Thoracic aorta (tissue), 2 donors: ENCODE measurements at regions not wholly inside any gene's neighbourhood (a gene's known extent, or its start where the extent isn't known, plus 50 kb on each side); places are given as distances from the start of the nearest gene placed in this dataset.

Experiments
- ATAC-seq: fragments of 150-250 bp; one replicate; pipeline ENCODE4 v1.8.0; 2017; ENCODE audit warnings: low read depth; ENCODE audit not compliant: insufficient number of reproducible peaks, low FRiP score
- DNase-seq: peaks from one replicate; pipeline ENCODE4 v3.0.0-alpha.2; 2020; ENCODE audit warnings: low spot score
- H3K27ac ChIP-seq, 2 donors: fragments of 200-600 bp; sonication (generic); 1 replicate in 1 of 2; 2 replicates in 1 of 2; pipeline ENCODE4 v1.5.1; 2016; ENCODE audit warnings: mild to moderate bottlenecking in 2 of 2, moderate library complexity in 2 of 2
- H3K27me3 ChIP-seq: fragments of 200-600 bp; sonication (generic); replicated peaks from 2 replicates; pipeline ENCODE4 v1.6.0; 2016; ENCODE audit warnings: mild to moderate bottlenecking; ENCODE audit not compliant: insufficient read depth
- H3K36me3 ChIP-seq: fragments of 200-600 bp; sonication (generic); one replicate; pipeline ENCODE4 v1.5.1; 2016
- H3K4me1 ChIP-seq, 2 donors: fragments of 200-600 bp; sonication (generic); 1 replicate in 1 of 2; 2 replicates in 1 of 2; pipeline versions ENCODE4 v1.5.1 to v1.6.0; 2016; ENCODE audit warnings: low read depth in 2 of 2, mild to moderate bottlenecking in 1 of 2; ENCODE audit not compliant: control insufficient read depth in 1 of 2
- H3K4me3 ChIP-seq: fragments of 200-600 bp; sonication (generic); 2 replicates; pipeline ENCODE4 v1.5.1; 2016; ENCODE audit warnings: mild to moderate bottlenecking
- H3K9me3 ChIP-seq: fragments of 200-600 bp; sonication (generic); 2 replicates; pipeline ENCODE4 v1.5.1; 2016
- TF ChIP-seq, protein P1 (sequence below): fragments of 200-600 bp; sonication (generic); IDR thresholded peaks from one replicate; pipeline ENCODE4 v1.5.1; 2019; ENCODE audit warnings: antibody characterized with exemption

DNA sequence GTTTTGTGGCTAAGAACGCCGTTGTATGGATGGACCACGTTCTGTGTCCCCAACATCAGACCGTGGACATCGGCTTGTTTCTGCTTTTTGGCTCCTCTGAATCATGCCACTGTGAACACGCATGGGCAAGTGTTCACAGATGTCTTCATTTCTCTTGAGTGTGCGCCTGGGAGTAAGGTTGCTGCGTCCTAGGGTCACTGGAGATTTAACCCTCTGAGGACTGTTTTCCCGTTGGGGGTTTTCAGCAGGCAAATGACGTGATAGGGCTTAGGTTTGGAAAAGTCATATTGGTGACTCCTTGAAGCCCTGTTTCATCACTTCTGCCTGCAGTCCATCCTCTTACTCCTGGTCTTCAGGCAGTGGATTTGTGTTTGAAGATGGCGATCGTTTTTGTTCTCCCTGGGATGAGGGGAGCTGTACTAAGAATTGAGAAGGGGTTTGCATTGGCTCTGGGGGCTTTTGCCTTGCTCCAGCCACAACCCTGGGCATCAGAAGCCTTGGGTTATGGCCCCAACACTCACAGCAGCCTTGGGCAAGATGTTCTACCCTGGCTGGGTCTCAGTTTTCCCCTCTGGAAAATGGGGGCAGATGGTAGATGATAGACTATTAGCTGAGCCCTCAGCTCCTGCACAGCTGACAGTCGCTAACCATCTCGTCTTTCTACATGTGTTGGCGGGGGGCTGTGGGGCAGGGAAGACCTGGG lies 67.2 kb upstream of the CIBAR2 start:
- no peaks in the 10 kb centered on the region for H3K36me3 ChIP-seq
- H3K27ac ChIP-seq = no peak overlapping the region
- no peaks in the 10 kb centered on the region for H3K9me3 ChIP-seq
- no peak overlapping the region for H3K4me3 ChIP-seq
- peaks cover 0 to 21% of the 10 kb centered on the region in 2 donors for H3K4me1 ChIP-seq
- no peaks in the 10 kb centered on the region for H3K27me3 ChIP-seq
- DNase-seq (no peak), ATAC-seq (no peak)
- TF ChIP-seq, protein P1, sequence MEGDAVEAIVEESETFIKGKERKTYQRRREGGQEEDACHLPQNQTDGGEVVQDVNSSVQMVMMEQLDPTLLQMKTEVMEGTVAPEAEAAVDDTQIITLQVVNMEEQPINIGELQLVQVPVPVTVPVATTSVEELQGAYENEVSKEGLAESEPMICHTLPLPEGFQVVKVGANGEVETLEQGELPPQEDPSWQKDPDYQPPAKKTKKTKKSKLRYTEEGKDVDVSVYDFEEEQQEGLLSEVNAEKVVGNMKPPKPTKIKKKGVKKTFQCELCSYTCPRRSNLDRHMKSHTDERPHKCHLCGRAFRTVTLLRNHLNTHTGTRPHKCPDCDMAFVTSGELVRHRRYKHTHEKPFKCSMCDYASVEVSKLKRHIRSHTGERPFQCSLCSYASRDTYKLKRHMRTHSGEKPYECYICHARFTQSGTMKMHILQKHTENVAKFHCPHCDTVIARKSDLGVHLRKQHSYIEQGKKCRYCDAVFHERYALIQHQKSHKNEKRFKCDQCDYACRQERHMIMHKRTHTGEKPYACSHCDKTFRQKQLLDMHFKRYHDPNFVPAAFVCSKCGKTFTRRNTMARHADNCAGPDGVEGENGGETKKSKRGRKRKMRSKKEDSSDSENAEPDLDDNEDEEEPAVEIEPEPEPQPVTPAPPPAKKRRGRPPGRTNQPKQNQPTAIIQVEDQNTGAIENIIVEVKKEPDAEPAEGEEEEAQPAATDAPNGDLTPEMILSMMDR = no peak

DNA sequence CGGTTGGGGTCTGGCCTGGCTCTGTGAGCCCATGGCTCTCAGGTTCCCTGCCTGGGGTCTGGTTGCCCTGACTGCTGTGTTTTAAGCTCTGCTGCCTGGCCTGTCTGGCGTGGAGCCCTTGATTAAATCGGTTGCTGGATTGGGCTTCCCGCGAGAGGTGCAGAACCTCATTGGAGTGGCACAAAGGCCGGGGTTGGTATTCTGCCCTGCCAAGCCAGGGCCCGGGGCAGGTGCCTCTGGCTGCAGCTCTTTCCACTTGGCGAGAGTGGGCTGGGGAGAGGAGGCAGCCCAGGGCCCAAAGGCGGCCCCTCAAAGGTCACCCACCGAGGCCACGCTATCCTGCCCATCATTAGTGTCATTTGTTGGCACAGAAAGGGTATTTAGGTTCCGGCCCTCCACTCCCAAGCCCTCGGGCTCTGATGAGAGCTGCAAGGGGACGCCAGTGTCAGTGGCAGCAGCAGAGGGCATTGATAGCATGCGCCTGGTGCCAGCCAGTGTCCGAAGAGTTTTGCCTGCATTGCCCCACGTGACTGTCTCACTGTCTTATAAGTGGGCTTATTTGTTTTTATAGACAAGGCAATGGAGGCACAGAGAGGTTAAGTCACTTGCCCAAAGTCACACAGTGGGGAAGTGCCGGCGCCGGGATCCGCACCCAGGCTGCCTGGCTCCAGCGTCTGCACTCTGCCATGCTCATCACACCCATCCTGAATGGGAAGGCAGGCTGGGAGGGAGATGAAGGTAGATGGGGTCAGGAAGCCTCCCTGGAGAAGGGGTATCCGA lies 68.0 kb upstream of the CIBAR2 start:
- no peaks in the 10 kb centered on the region for H3K27me3 ChIP-seq
- H3K9me3 ChIP-seq = no peaks in the 10 kb centered on the region
- H3K36me3 ChIP-seq = no peaks in the 10 kb centered on the region
- H3K27ac ChIP-seq = no peak overlapping the region
- no peak overlapping the region for H3K4me3 ChIP-seq
- peaks cover 0 to 13% of the 10 kb centered on the region in 2 donors for H3K4me1 ChIP-seq
- no peak for DNase-seq
- no peak for ATAC-seq
- TF ChIP-seq, protein P1 = no peak

DNA sequence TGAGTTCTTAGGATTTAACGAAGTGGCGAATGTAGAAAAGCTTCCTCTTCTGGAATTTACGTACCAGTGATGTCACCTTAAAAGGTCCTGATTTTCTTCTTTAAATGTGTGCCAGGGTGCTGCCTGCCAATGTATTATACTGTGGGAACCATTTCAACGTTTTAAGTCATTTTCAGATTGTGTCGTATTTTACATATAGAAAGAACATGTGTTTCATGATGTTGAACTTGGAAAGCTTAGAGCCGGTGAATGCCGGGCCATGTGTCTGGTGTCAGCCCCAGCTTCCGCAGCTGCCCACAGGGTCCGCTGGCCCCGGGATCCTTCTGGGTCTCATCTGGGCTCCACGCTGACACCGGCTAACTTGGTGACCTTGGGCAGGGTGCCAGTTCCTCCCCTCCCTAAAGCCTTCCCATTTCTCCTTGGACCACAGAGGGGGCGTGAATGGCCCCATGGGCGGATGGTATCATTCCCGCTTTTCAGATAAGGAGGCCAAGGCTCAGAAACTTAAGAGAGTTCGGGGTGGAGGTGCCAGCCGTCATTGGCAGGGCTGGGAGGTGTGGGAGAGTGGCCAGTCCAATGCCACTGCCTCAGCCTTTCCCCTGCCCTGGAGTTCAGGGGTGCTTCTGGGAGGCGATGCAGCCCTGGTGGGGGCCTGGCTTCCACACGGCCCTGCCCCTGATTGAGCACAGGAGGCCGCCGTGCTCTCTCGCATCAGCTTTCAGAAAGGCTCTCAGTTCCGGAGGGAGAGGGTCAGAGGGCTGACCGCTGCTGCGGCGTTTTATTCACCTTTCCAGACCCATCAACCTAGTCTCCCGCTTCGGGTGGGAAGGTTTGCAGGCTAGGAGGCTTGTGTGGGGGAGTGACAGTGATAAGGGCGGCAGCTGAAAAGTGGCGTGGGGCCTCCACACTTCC lies 68.8 kb upstream of the CIBAR2 start:
- Histone ChIP-seq H3K27me3 (no peaks in the 10 kb centered on the region), H3K27ac (no peak overlapping the region), H3K36me3 (no peaks in the 10 kb centered on the region), H3K4me3 (no peak overlapping the region), H3K4me1 (peaks cover 0 to 11% of the 10 kb centered on the region in 2 donors), H3K9me3 (no peaks in the 10 kb centered on the region)
- ATAC-seq (no peak), DNase-seq (no peak)
- TF ChIP-seq, protein P1 = no peak

DNA sequence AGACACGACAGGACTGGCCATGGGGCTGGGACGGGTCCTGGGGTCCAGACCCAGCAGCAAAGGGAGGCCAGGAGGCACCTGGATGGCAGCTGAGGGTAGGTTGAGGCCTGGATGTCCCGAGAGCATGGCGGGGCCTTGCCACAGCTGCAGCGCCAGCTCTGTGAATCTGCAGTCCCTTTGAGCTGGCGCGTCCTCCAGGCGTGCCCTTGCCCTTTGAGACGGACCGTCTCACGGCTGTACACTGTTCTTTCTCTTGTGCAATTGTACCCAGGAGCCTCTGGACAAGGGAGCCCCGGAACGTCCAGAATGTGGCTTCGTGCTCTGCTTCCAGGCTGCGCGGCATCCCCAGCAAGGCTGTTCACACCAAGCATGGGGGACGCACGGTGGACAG lies 69.5 kb upstream of the CIBAR2 start:
- H3K27ac ChIP-seq = no peak overlapping the region
- no peaks in the 10 kb centered on the region for H3K27me3 ChIP-seq
- no peaks in the 10 kb centered on the region for H3K9me3 ChIP-seq
- TF ChIP-seq, protein P1 = no peak
- no peak for ATAC-seq
- no peaks in the 10 kb centered on the region for H3K36me3 ChIP-seq
- peaks cover 0 to 15% of the 10 kb centered on the region in 2 donors for H3K4me1 ChIP-seq
- DNase-seq = no peak
- no peak overlapping the region for H3K4me3 ChIP-seq

DNA sequence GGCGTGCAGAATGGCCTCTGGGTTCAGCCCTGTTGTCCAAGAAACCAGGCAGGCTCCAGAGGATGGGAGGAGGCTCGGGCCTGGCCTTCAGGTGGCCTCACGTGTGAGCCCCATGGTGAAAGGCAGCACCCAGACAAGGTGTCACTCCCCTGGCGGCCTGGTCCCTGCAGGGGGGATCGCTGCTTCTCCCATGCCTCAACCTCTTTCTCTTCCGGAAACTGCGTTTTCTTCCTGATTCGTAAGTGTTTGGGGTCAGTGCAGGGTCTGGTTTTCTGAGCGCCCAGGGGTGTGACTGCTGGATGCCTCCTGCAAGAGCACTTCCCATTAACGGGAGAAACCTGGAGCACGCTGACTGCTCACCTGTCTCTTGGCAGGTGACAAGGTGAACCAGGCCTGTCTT lies 70.0 kb upstream of the CIBAR2 start:
- ATAC-seq (no peak), DNase-seq (no peak)
- H3K27ac ChIP-seq = no peak overlapping the region
- H3K4me1 ChIP-seq = peaks cover 0 to 21% of the 10 kb centered on the region in 2 donors
- no peak overlapping the region for H3K4me3 ChIP-seq
- H3K36me3 ChIP-seq = no peaks in the 10 kb centered on the region
- TF ChIP-seq, protein P1 = no peak
- no peaks in the 10 kb centered on the region for H3K9me3 ChIP-seq
- H3K27me3 ChIP-seq = no peaks in the 10 kb centered on the region
